ENCODE measurements at regions not wholly inside any gene's neighbourhood (a gene's known extent, or its start where the extent isn't known, plus 50 kb on each side); places are given as distances from the start of the nearest gene placed in this dataset.

DNA sequence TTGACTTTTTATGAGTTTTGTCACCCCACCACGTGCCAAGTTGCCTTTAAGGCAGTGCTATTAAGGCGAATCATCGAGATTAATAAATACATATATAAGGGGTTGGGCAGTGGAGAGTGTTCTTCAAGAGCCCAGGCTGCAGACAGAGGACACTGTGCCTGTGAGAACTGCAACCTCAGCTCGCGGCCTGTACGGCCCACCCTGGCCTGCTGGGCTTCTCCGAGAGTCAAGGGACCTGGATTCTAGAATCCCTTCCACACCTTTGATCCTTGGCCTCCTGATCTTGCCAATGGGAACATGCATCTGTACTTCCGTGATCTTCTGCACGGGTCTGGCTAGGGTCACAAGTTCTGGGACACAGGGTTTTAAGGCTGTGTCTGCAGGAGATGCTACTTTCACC, 54.5 kb downstream of the IRX5 start:
- Histone ChIP-seq H3K36me3 (ENCODE audit: low read depth, low read length) (no peaks in the 10 kb centered on the region), H3F3A (ENCODE audit: low read length, unreplicated experiment) (no peaks in the 10 kb centered on the region), H3K9me2 (replicated peaks; ENCODE audit: low read length) (no peaks in the 10 kb centered on the region), H3K4me2 (ENCODE audit: low read length) (no peak overlapping the region), H3K79me2 (ENCODE audit: low read length) (no peaks in the 10 kb centered on the region), H3K27ac (ENCODE audit: low read length) (no peak overlapping the region), H4K20me1 (ENCODE audit: low read length) (no peaks in the 10 kb centered on the region), H3K9ac (ENCODE audit: low read length) (no peak overlapping the region), H3K4me3 (ENCODE audit: low read length) (no peak overlapping the region), H2AFZ (ENCODE audit: low read length) (no peak overlapping the region), H3K27me3 (ENCODE audit: low read length) (peaks cover 29% of the 10 kb centered on the region), H3K4me1 (ENCODE audit: insufficient read depth, low read length) (no peaks in the 10 kb centered on the region), H3K9me3 (ENCODE audit: low read length) (no peaks in the 10 kb centered on the region)
- ChIA-PET POLR2A (ENCODE audit: unreplicated experiment) (no interaction called here), CTCF (no interaction called here)
- no TSS peak for BruUV-seq (replicated peaks)
- intact Hi-C loops (cut with micrococcal nuclease) = no loop called here
- DNase-seq (no peak), ATAC-seq (no peak)
- TF ChIP-seq EZH2 (IDR thresholded peaks at IDR 0.05; ENCODE audit: low read length, unreplicated experiment) (no peak), EZH2phosphoT487 (IDR thresholded peaks at IDR 0.05; ENCODE audit: borderline replicate concordance, low read length) (no peak)
- TF ChIP-seq, protein P1, sequence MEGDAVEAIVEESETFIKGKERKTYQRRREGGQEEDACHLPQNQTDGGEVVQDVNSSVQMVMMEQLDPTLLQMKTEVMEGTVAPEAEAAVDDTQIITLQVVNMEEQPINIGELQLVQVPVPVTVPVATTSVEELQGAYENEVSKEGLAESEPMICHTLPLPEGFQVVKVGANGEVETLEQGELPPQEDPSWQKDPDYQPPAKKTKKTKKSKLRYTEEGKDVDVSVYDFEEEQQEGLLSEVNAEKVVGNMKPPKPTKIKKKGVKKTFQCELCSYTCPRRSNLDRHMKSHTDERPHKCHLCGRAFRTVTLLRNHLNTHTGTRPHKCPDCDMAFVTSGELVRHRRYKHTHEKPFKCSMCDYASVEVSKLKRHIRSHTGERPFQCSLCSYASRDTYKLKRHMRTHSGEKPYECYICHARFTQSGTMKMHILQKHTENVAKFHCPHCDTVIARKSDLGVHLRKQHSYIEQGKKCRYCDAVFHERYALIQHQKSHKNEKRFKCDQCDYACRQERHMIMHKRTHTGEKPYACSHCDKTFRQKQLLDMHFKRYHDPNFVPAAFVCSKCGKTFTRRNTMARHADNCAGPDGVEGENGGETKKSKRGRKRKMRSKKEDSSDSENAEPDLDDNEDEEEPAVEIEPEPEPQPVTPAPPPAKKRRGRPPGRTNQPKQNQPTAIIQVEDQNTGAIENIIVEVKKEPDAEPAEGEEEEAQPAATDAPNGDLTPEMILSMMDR (conservative IDR thresholded peaks at IDR 0.05; ENCODE audit: low read depth, low read length) = no peak

DNA sequence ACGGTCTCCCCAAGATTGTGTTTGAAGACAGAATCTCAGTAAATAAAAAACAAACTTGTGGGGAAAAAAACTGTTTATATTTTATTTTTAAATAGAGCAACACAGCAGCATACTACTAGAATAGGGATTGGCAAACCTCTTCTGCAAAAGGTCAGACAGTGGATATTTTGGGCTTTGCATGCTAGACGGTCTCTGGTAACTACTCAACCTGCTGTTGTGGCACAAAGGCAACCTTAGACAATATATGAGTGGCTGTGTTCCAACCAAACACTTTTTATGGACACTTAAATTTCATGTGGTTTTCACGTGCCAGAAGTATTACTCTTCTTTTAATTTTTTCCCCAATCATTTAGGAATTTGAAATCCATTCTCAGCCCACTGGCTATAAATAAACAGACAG, 55.0 kb downstream of the IRX5 start:
- intact Hi-C loops (cut with micrococcal nuclease) = no loop called here
- ATAC-seq (no peak), DNase-seq (no peak)
- H3K9me2 ChIP-seq (replicated peaks; ENCODE audit: low read length) = no peaks in the 10 kb centered on the region
- no peak overlapping the region for H3K9ac ChIP-seq (ENCODE audit: low read length)
- no peaks in the 10 kb centered on the region for H3K79me2 ChIP-seq (ENCODE audit: low read length)
- POLR2A ChIA-PET (ENCODE audit: unreplicated experiment) = no interaction called here
- H3K36me3 ChIP-seq (ENCODE audit: low read depth, low read length) = no peaks in the 10 kb centered on the region
- no peak overlapping the region for H3K4me3 ChIP-seq (ENCODE audit: low read length)
- H3K27me3 ChIP-seq (ENCODE audit: low read length) = peaks cover 29% of the 10 kb centered on the region
- H3K4me2 ChIP-seq (ENCODE audit: low read length) = no peak overlapping the region
- BruUV-seq (replicated peaks) = no TSS peak
- no peaks in the 10 kb centered on the region for H3K4me1 ChIP-seq (ENCODE audit: insufficient read depth, low read length)
- H4K20me1 ChIP-seq (ENCODE audit: low read length) = no peaks in the 10 kb centered on the region
- no peak for TF ChIP-seq EZH2 (IDR thresholded peaks at IDR 0.05; ENCODE audit: low read length, unreplicated experiment)
- TF ChIP-seq, protein P1 (conservative IDR thresholded peaks at IDR 0.05; ENCODE audit: low read depth, low read length) = no peak
- TF ChIP-seq EZH2phosphoT487 (IDR thresholded peaks at IDR 0.05; ENCODE audit: borderline replicate concordance, low read length) = no peak
- no peaks in the 10 kb centered on the region for H3F3A ChIP-seq (ENCODE audit: low read length, unreplicated experiment)
- H3K27ac ChIP-seq (ENCODE audit: low read length) = no peak overlapping the region
- CTCF ChIA-PET = no interaction called here
- H3K9me3 ChIP-seq (ENCODE audit: low read length) = no peaks in the 10 kb centered on the region
- no peak overlapping the region for H2AFZ ChIP-seq (ENCODE audit: low read length)

DNA sequence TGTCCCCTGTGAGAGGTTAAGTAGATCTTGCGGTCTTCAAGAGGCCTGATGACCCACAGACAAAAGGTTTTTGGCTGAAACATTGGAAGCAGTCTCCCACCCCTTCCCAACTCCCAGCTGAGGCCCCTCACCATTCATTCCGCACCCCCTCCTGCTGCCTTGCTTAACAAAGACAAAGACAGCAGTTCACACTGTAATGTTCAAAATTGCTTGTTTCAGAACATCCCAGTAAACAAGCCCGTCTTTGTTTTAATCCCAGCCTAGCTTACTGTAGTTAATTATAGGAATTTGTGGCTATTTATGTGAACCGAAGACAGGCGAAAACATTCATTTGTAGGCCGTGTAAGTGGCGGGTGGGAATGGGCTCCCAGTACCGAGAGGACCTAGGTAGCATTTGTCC, 55.7 kb downstream of the IRX5 start:
- Histone ChIP-seq H3K9me3 (ENCODE audit: low read length) (no peaks in the 10 kb centered on the region), H3K27ac (ENCODE audit: low read length) (no peak overlapping the region), H3K9me2 (replicated peaks; ENCODE audit: low read length) (no peaks in the 10 kb centered on the region), H3K79me2 (ENCODE audit: low read length) (no peaks in the 10 kb centered on the region), H4K20me1 (ENCODE audit: low read length) (no peaks in the 10 kb centered on the region), H3K36me3 (ENCODE audit: low read depth, low read length) (no peaks in the 10 kb centered on the region), H3K4me1 (ENCODE audit: insufficient read depth, low read length) (no peaks in the 10 kb centered on the region), H3F3A (ENCODE audit: low read length, unreplicated experiment) (no peaks in the 10 kb centered on the region), H2AFZ (ENCODE audit: low read length) (no peak overlapping the region), H3K4me3 (ENCODE audit: low read length) (no peak overlapping the region), H3K9ac (ENCODE audit: low read length) (no peak overlapping the region), H3K4me2 (ENCODE audit: low read length) (no peak overlapping the region), H3K27me3 (ENCODE audit: low read length) (peaks cover 29% of the 10 kb centered on the region)
- TF ChIP-seq, protein P1 (conservative IDR thresholded peaks at IDR 0.05; ENCODE audit: low read depth, low read length) = no peak
- TF ChIP-seq EZH2 (IDR thresholded peaks at IDR 0.05; ENCODE audit: low read length, unreplicated experiment) (no peak), EZH2phosphoT487 (IDR thresholded peaks at IDR 0.05; ENCODE audit: borderline replicate concordance, low read length) (no peak)
- BruUV-seq (replicated peaks) = no TSS peak
- ATAC-seq = no peak
- CTCF ChIA-PET = no interaction called here
- intact Hi-C loops (cut with micrococcal nuclease) = no loop called here
- no peak for DNase-seq
- POLR2A ChIA-PET (ENCODE audit: unreplicated experiment) = no interaction called here
